ENCODE measurements at regions not wholly inside any gene's neighbourhood (a gene's known extent, or its start where the extent isn't known, plus 50 kb on each side); places are given as distances from the start of the nearest gene placed in this dataset.

DNA sequence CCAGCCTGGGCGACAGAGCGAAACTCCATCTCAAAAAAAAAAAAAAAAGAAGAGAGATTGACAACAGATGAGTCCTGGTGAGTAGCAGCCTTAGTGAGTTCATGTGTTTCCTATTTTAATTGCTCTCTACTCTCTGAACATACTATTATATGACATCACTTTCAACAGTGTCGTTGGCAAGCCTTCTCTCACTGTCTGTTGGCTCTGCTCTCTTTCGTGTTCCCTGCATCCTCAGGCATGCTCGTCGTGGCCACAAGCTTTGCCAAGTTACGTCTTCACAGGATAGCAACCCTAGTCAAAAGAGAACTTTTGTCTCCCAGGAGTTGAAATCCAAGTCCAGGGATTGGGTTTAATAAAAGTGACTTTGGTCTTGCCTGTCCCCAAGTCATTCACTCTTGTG is 117.1 kb upstream of the EGFL6 start:
- H3K9me3 ChIP-seq (ENCODE audit: control insufficient read depth, low read depth, low read length), result no peaks in the 10 kb centered on the region
- H4K20me1 ChIP-seq (ENCODE audit: control insufficient read depth, extremely low read depth, insufficient read depth, low read length), result no peaks in the 10 kb centered on the region
- dilution Hi-C loops (cut with MboI; ENCODE audit: extremely low pct_ligation_motif_present, low sequenced_read_pairs), result no loop called here
- H3K36me3 ChIP-seq (ENCODE audit: control insufficient read depth in 2 of 2, extremely low read depth in 1 of 2, insufficient read depth in 2 of 2, low read length in 2 of 2), result no peaks in the 10 kb centered on the region
- H3K4me3 ChIP-seq (ENCODE audit: control insufficient read depth in 2 of 3, extremely low read depth in 1 of 3, insufficient read depth in 2 of 3, low read depth in 1 of 3, low read length in 3 of 3), result no peak overlapping the region
- no peak for TF ChIP-seq EZH2 (IDR thresholded peaks at IDR 0.05; ENCODE audit: low read length)
- TF ChIP-seq, protein P1, sequence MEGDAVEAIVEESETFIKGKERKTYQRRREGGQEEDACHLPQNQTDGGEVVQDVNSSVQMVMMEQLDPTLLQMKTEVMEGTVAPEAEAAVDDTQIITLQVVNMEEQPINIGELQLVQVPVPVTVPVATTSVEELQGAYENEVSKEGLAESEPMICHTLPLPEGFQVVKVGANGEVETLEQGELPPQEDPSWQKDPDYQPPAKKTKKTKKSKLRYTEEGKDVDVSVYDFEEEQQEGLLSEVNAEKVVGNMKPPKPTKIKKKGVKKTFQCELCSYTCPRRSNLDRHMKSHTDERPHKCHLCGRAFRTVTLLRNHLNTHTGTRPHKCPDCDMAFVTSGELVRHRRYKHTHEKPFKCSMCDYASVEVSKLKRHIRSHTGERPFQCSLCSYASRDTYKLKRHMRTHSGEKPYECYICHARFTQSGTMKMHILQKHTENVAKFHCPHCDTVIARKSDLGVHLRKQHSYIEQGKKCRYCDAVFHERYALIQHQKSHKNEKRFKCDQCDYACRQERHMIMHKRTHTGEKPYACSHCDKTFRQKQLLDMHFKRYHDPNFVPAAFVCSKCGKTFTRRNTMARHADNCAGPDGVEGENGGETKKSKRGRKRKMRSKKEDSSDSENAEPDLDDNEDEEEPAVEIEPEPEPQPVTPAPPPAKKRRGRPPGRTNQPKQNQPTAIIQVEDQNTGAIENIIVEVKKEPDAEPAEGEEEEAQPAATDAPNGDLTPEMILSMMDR (optimal IDR thresholded peaks at IDR 0.05 in 1 of 3, IDR thresholded peaks at IDR 0.05 in 1 of 3, conservative IDR thresholded peaks at IDR 0.05 in 1 of 3; ENCODE audit: extremely low read depth in 1 of 3, insufficient read depth in 2 of 3, low read length in 3 of 3), result no peak
- no peak overlapping the region for H3K9ac ChIP-seq (ENCODE audit: control insufficient read depth, extremely low read depth, insufficient read depth, low read length)
- no peak for DNase-seq (ENCODE audit: low read depth, low spot score)
- peak overlapping the region; percentile 52 for H2AFZ ChIP-seq (ENCODE audit: control insufficient read depth, low read length)
- H3K27ac ChIP-seq (ENCODE audit: control insufficient read depth, insufficient read depth, low read length), result no peak overlapping the region
- H3K27me3 ChIP-seq (ENCODE audit: control insufficient read depth, extremely low read depth, insufficient read depth, low read length), result no peaks in the 10 kb centered on the region
- H3K4me2 ChIP-seq (ENCODE audit: control insufficient read depth, extremely low read depth, insufficient read depth, low read depth, low read length), result no peak overlapping the region
- no peak for FAIRE-seq
- H3K79me2 ChIP-seq (ENCODE audit: control insufficient read depth, insufficient read depth, low read length), result no peaks in the 10 kb centered on the region
- H3K9me1 ChIP-seq (ENCODE audit: control insufficient read depth, extremely low read depth, insufficient read depth, low read length), result no peaks in the 10 kb centered on the region
- H3K4me1 ChIP-seq (ENCODE audit: control insufficient read depth, extremely low read depth, insufficient read depth, low read length), result no peaks in the 10 kb centered on the region

DNA sequence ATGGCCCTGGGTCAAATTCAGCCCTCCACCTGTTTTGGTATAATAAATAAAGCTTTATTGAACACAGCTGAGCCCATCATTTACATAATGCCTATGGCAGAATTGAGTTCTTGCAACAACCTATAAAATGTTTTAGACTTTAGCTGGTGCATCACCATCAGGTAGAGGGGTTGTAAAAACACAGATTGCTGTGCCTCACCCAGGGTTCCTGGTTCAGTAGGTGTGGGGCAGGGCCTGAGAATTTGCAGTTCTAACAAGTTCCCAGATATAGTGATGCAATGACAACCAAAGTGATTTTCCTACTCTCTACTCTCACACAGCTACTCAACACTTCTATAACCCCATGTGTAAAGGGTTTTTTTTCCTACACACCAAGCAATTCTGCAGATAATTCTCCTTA is 120.0 kb upstream of the EGFL6 start:
- no peaks in the 10 kb centered on the region for H4K20me1 ChIP-seq (ENCODE audit: control insufficient read depth, extremely low read depth, insufficient read depth, low read length)
- no peak overlapping the region for H3K27ac ChIP-seq (ENCODE audit: control insufficient read depth, insufficient read depth, low read length)
- dilution Hi-C loops (cut with MboI; ENCODE audit: extremely low pct_ligation_motif_present, low sequenced_read_pairs), result no loop called here
- H3K9ac ChIP-seq (ENCODE audit: control insufficient read depth, extremely low read depth, insufficient read depth, low read length), result no peak overlapping the region
- no peak for DNase-seq (ENCODE audit: low read depth, low spot score)
- no peaks in the 10 kb centered on the region for H3K4me1 ChIP-seq (ENCODE audit: control insufficient read depth, extremely low read depth, insufficient read depth, low read length)
- H3K4me3 ChIP-seq (ENCODE audit: control insufficient read depth in 2 of 3, extremely low read depth in 1 of 3, insufficient read depth in 2 of 3, low read depth in 1 of 3, low read length in 3 of 3), result no peak overlapping the region
- no peaks in the 10 kb centered on the region for H3K79me2 ChIP-seq (ENCODE audit: control insufficient read depth, insufficient read depth, low read length)
- H2AFZ ChIP-seq (ENCODE audit: control insufficient read depth, low read length), result no peak overlapping the region
- no peaks in the 10 kb centered on the region for H3K36me3 ChIP-seq (ENCODE audit: control insufficient read depth in 2 of 2, extremely low read depth in 1 of 2, insufficient read depth in 2 of 2, low read length in 2 of 2)
- no peaks in the 10 kb centered on the region for H3K9me3 ChIP-seq (ENCODE audit: control insufficient read depth, low read depth, low read length)
- H3K27me3 ChIP-seq (ENCODE audit: control insufficient read depth, extremely low read depth, insufficient read depth, low read length), result no peaks in the 10 kb centered on the region
- no peaks in the 10 kb centered on the region for H3K9me1 ChIP-seq (ENCODE audit: control insufficient read depth, extremely low read depth, insufficient read depth, low read length)
- H3K4me2 ChIP-seq (ENCODE audit: control insufficient read depth, extremely low read depth, insufficient read depth, low read depth, low read length), result no peak overlapping the region
- no peak for FAIRE-seq
- TF ChIP-seq EZH2 (IDR thresholded peaks at IDR 0.05; ENCODE audit: low read length), result no peak
- TF ChIP-seq, protein P1 (optimal IDR thresholded peaks at IDR 0.05 in 1 of 3, IDR thresholded peaks at IDR 0.05 in 1 of 3, conservative IDR thresholded peaks at IDR 0.05 in 1 of 3; ENCODE audit: extremely low read depth in 1 of 3, insufficient read depth in 2 of 3, low read length in 3 of 3), result no peak

All from keratinocyte (primary cell).